ENCODE measurements at regions not wholly inside any gene's neighbourhood (a gene's known extent, or its start where the extent isn't known, plus 50 kb on each side); places are given as distances from the start of the nearest gene placed in this dataset.

DNA sequence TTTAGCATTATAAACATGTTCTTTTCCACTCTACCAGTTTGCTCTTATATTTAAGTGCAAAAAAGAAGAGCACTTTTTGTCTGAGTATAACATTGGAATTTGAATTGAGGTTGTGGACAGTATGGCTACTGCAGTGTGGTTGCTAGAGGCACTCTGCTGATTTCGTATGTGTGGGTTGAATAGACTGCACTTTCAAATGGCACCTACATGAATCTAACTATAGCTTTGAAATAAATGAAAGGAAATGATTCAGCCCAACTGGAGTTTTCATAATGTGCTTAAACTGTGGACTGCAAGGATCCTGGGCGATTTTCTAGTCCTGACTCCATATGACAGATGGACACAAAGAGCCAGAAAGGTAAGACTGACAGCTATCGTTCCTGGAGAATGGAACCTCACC is 657.6 kb upstream of the RIOK2 start:
- Histone ChIP-seq H3K9me3 (ENCODE audit: low read length) (no peaks in the 10 kb centered on the region), H3K4me2 (ENCODE audit: low read length) (no peak overlapping the region), H3K27ac (ENCODE audit: low read depth, low read length, poor library complexity, severe bottlenecking) (no peak overlapping the region), H4K20me1 (ENCODE audit: insufficient read depth, low read length) (no peaks in the 10 kb centered on the region), H3K9me2 (ENCODE audit: low read depth, low read length) (no peaks in the 10 kb centered on the region), H3K4me1 (ENCODE audit: insufficient read depth, low read length, severe bottlenecking) (no peaks in the 10 kb centered on the region), H3K36me3 (ENCODE audit: insufficient read depth, low read length) (no peaks in the 10 kb centered on the region), H3K9ac (ENCODE audit: low read length) (no peak overlapping the region), H3K27me3 (ENCODE audit: insufficient read depth, low read length) (no peaks in the 10 kb centered on the region), H3F3A (ENCODE audit: insufficient read depth, low read length) (no peaks in the 10 kb centered on the region), H2AFZ (ENCODE audit: low read length) (no peak overlapping the region), H3K4me3 (ENCODE audit: low read depth, low read length, poor library complexity, severe bottlenecking) (no peak overlapping the region), H3K79me2 (ENCODE audit: insufficient read depth, low read length) (no peaks in the 10 kb centered on the region)
- TF ChIP-seq, protein P1, sequence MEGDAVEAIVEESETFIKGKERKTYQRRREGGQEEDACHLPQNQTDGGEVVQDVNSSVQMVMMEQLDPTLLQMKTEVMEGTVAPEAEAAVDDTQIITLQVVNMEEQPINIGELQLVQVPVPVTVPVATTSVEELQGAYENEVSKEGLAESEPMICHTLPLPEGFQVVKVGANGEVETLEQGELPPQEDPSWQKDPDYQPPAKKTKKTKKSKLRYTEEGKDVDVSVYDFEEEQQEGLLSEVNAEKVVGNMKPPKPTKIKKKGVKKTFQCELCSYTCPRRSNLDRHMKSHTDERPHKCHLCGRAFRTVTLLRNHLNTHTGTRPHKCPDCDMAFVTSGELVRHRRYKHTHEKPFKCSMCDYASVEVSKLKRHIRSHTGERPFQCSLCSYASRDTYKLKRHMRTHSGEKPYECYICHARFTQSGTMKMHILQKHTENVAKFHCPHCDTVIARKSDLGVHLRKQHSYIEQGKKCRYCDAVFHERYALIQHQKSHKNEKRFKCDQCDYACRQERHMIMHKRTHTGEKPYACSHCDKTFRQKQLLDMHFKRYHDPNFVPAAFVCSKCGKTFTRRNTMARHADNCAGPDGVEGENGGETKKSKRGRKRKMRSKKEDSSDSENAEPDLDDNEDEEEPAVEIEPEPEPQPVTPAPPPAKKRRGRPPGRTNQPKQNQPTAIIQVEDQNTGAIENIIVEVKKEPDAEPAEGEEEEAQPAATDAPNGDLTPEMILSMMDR (IDR thresholded peaks at IDR 0.05; ENCODE audit: low read length): no peak
- TF ChIP-seq EZH2 (IDR thresholded peaks at IDR 0.05; ENCODE audit: borderline replicate concordance, low read length): no peak

DNA sequence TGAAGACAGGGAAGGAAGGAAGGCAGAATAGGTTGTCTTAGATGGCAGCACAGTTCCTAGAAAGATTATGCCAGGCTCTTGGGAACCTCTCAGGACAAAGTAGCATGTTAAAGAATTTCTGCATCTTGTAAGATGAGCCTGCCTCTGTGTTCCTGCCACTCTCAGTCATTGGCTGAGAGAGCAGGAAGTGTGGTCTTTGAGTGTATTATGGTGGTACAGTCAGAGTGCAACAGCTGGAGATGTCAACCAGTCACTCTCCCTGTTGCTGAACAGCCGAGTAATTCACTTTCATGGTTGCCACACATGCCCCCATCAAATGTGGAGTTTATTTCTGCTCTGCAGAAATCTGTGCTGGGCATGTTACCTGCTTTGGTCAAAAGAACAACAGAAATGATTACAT is 659.6 kb upstream of the RIOK2 start:
- Histone ChIP-seq H3K9me2 (ENCODE audit: low read depth, low read length) (no peaks in the 10 kb centered on the region), H3K4me1 (ENCODE audit: insufficient read depth, low read length, severe bottlenecking) (no peaks in the 10 kb centered on the region), H3K36me3 (ENCODE audit: insufficient read depth, low read length) (no peaks in the 10 kb centered on the region), H3K9ac (ENCODE audit: low read length) (no peak overlapping the region), H3K9me3 (ENCODE audit: low read length) (no peaks in the 10 kb centered on the region), H3K27me3 (ENCODE audit: insufficient read depth, low read length) (no peaks in the 10 kb centered on the region), H4K20me1 (ENCODE audit: insufficient read depth, low read length) (no peaks in the 10 kb centered on the region), H3K79me2 (ENCODE audit: insufficient read depth, low read length) (no peaks in the 10 kb centered on the region), H3K4me2 (ENCODE audit: low read length) (no peak overlapping the region), H3K27ac (ENCODE audit: low read depth, low read length, poor library complexity, severe bottlenecking) (no peak overlapping the region), H3F3A (ENCODE audit: insufficient read depth, low read length) (no peaks in the 10 kb centered on the region), H3K4me3 (ENCODE audit: low read depth, low read length, poor library complexity, severe bottlenecking) (no peak overlapping the region), H2AFZ (ENCODE audit: low read length) (no peak overlapping the region)
- TF ChIP-seq, protein P1 (IDR thresholded peaks at IDR 0.05; ENCODE audit: low read length): no peak
- TF ChIP-seq EZH2 (IDR thresholded peaks at IDR 0.05; ENCODE audit: borderline replicate concordance, low read length): no peak

DNA sequence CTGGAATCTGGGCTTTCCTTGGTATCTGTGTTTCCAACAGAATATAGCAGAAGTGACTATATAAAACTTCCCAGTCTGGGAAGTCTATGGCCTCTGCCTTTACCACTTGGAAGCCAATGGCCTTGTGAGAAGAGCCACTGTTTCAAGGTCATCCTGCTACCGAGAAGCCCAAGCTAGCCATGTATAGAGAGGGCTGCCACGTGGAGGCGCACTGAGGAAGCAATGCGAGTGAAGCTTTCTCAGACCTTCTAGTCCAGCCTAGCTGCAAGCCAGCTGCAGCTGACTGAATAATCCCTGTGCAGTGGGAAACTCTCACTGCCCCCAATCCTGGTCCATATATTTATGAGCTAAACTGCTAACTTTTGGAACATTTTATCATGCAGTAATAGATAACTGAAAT is 661.8 kb upstream of the RIOK2 start:
- no peaks in the 10 kb centered on the region for H3K9me3 ChIP-seq (ENCODE audit: low read length)
- H3K9ac ChIP-seq (ENCODE audit: low read length): no peak overlapping the region
- H3K4me2 ChIP-seq (ENCODE audit: low read length): no peak overlapping the region
- H3K27ac ChIP-seq (ENCODE audit: low read depth, low read length, poor library complexity, severe bottlenecking): no peak overlapping the region
- H3F3A ChIP-seq (ENCODE audit: insufficient read depth, low read length): no peaks in the 10 kb centered on the region
- no peaks in the 10 kb centered on the region for H3K9me2 ChIP-seq (ENCODE audit: low read depth, low read length)
- H3K4me1 ChIP-seq (ENCODE audit: insufficient read depth, low read length, severe bottlenecking): no peaks in the 10 kb centered on the region
- no peak for TF ChIP-seq EZH2 (IDR thresholded peaks at IDR 0.05; ENCODE audit: borderline replicate concordance, low read length)
- TF ChIP-seq, protein P1 (IDR thresholded peaks at IDR 0.05; ENCODE audit: low read length): peak; percentile 33; the same call in 1 of the 2 replicates
- H2AFZ ChIP-seq (ENCODE audit: low read length): no peak overlapping the region
- H4K20me1 ChIP-seq (ENCODE audit: insufficient read depth, low read length): no peaks in the 10 kb centered on the region
- no peak overlapping the region for H3K4me3 ChIP-seq (ENCODE audit: low read depth, low read length, poor library complexity, severe bottlenecking)
- H3K79me2 ChIP-seq (ENCODE audit: insufficient read depth, low read length): no peaks in the 10 kb centered on the region
- H3K36me3 ChIP-seq (ENCODE audit: insufficient read depth, low read length): no peaks in the 10 kb centered on the region
- H3K27me3 ChIP-seq (ENCODE audit: insufficient read depth, low read length): no peaks in the 10 kb centered on the region

All from OCI-LY1 (cell line).